ENCODE measurements at regions not wholly inside any gene's neighbourhood (a gene's known extent, or its start where the extent isn't known, plus 50 kb on each side); places are given as distances from the start of the nearest gene placed in this dataset.

GRCh38 chr16:65875381-65876055 lies 491.0 kb upstream of the CDH5 start:
- no peak for DNase-seq

GRCh38 chr16:65869261-65869660 lies 497.2 kb upstream of the CDH5 start:
- DNase-seq, result no peak

- DNase-seq, result no peak
Measured at GRCh38 chr16:65867276-65867960, 499.1 kb upstream of the CDH5 start.

DNA sequence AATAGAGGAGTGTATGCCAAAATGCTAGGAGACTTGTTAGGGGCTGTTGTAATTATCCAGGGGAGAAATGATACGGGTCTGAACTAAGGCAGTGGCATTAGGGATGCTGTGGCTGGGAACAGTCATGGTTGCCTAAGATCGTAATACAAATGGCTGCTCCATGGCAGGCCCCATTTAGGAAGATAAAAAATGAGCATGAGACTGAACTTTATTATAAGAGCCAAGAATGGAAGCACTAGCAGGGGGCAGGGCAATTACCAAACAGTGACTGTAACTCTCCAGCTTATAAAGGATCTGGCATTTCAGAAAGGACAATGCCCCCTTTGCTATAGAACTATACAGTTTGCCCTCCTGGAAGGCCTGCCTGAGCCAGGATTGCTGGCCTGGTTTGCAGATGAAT lies 503.3 kb upstream of the CDH5 start:
- no peak for DNase-seq

DNA sequence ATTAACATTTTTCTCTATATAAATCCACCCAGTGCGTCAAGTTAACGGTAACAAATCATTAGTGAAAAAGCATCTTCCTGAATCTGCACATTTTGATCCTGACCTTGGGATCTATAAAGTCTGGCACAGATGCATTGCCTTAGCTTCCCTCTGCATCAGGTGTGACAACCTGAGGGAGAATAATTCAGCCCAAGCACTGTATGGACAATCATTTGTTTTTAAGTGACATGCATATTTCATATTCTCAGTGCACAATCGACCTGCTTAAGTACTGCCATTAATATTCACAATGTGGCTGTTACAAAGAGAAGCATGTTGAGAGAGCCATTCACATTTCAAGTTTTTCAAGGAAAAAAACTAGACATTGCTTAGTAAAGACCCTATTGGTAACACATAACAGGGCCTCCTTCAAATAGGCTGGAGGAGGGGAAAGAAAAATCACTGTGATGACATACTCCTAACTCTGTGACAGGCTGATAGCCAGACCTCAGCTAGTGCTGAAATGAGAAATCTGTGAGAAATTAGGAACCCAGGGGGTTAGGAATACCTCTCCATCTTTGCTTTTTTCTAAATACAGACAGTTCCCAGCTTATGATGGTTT lies 505.3 kb upstream of the CDH5 start:
- no peak for DNase-seq

GRCh38 chr16:65855171-65856145 lies 511.0 kb upstream of the CDH5 start:
- DNase-seq, result no peak

DNA sequence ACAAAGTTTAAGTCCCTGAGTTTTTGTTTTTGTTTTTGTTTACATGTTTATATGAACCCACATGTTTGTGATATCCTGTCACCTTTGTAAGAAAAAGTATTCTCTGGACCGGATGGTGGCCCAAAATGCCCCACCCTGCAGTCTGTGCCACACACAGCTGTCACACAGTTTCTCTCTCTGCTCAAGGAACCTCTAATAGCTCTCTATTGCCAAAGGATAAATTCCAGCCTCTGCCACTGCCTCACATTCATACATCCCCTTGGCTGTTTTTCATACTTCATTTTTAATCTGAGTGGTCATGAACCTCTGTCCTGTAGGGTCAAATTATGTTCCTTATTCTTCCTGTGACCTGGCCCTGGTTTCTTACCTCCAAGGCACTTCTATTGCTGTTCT lies 520.3 kb upstream of the CDH5 start:
- no peak for DNase-seq

DNA sequence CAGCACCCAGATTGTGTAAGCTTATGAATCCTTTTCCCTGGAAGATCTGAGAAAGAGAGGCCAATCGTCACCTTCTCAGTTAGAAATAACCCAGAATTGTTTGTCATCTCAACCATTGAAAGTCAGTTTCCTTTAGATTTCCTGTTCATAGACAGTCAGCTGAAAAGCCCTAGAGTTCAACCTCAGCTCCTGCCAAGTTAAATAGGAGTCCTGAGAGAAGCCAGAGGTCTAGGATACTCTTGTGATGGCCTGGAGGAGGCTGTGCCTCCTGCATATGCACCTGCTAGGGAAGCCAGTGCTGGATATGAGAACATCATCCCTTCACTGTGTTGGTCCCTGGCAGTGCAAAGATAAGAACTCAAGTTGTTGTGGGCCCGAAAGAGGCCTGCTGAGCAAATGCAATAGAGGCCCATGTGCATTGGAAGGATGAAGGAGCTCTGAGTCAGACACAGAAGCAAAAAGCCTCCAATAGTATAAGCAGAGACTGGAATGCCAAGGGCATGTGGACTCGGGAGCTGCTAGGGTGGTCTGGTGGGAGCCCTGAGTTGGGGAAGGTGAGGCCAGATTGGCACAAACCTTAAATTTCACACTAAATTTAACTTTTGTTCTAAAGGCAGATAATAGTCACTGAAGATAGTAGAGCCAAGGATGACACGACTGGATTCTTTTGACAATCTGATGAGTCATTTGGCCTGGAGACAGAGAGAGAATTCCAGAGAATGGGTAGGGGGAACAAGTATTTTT lies 520.9 kb upstream of the CDH5 start:
- DNase-seq, result no peak

GRCh38 chr16:65843941-65844340 lies 522.5 kb upstream of the CDH5 start:
- no peak for DNase-seq

DNA sequence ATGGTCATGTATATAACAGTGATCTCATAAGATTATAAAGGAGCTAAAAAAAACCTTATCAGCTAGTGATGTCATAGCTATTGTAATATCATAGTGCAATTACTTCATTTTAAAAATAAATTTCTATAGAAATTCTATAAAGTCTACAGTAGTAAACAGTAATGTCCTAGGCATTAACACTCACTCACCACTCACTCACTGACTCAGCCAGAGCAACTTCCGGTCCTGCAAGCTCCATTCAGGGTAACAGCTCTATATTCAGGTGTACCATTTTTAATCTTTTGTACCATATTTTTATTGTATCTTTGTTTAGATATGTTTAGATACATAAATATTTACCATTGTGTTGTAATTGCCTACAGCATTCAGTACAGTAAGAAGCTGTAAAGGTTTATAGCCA lies 524.4 kb upstream of the CDH5 start:
- no peak for DNase-seq

GRCh38 chr16:65838001-65838400 lies 528.5 kb upstream of the CDH5 start:
- no peak for DNase-seq

GRCh38 chr16:65837464-65837863 lies 529.0 kb upstream of the CDH5 start:
- DNase-seq, result no peak

GRCh38 chr16:65834688-65835087 lies 531.8 kb upstream of the CDH5 start:
- DNase-seq, result no peak

DNA sequence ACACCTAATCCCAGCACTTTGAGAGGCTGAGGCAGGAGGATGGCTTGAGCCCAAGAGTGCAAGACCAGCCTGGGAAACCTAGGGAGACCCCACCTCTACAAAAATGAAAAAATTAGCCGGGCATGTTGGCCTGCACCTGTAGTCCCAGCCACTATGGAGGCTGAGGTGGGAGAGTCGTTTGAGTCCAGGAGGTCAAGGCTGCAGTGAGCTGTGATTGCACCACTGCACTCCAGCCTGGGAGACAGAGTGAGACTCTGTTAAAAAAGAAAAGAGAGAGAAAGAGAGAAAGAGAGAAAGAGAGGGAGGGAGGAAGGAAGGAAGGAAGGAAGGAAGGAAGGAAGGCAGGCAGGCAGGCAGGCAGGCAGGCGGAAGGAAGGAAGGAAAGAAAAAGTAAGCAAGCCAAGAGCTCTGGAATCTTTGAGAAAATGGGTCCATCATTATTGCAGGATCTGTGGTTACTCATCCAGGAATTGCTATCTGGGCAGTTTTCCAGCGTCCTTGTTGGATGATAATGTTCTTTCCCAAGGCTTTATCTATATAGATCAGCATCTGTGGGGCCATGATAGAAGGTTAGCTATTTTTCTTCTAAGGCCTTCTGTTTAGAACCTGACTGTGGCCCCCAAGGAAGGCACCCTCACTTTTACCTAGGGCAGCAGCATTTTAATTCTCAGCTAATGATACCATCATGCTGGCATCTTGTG lies 533.2 kb upstream of the CDH5 start:
- DNase-seq, result no peak

DNA sequence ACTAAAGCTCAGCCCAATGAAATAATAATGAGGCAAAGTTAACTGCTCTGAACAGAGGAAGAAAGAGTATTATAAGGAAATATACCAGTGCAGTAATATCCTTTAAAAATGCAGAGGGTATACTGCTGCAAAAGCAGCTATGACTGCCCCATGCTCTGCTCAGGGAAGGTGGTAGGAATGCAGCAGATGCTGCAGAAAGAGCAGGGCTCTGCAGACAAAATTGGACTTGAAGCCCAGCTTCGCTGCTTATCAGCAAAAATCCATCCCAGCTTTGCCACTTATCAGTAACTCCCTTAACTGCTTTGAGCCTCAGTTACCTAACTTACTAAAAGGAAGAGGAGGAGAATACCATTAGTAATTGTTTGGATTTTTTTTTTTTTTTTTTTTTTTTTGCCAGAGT lies 533.8 kb upstream of the CDH5 start:
- no peak for DNase-seq

- no peak for DNase-seq
Measured at GRCh38 chr16:65831903-65832666, 534.4 kb upstream of the CDH5 start.

DNA sequence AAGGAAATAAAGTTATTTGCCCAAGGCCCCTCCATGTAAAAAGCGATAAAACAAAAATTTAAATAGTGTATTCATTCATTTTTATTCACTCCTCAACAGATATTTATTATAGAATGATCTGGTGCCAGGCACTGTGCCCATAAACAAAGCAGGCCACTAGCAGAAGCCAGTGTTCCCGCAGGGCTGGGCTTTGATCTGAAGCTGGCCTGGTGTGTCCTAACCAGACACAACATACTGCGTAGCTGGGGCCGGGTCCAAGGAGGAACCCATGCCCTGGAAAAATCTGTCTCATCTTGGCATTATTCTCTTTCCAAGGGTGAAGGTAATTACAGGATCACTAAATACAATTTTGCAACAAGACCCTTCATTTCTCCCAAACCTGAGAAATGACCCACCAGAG lies 537.4 kb upstream of the CDH5 start:
- DNase-seq, result no peak

DNA sequence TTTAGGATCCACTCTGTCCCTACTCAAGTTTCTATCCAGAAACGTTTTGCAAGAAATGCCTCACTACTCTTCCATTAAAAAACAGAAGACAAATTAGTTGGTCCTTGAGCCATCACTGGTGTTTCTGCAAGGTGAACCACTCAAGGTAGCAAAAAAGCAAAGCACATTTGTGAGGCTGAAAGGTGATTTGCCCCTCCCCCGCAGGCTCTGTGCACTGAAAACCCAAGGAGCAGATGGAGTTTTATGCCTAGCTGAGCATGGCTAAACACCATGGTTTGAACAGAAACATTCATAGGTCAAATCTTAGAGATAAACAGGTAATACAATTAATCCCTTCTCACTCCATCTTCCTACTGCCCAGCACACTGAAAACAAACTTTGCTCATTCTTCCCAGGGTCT lies 538.2 kb upstream of the CDH5 start:
- no peak for DNase-seq

- no peak for DNase-seq
Measured at GRCh38 chr16:65827231-65827630, 539.3 kb upstream of the CDH5 start.

GRCh38 chr16:65825191-65825856 lies 541.2 kb upstream of the CDH5 start:
- DNase-seq, result no peak

GRCh38 chr16:65822148-65822547 lies 544.3 kb upstream of the CDH5 start:
- DNase-seq, result no peak
